ENCODE measurements at regions not wholly inside any gene's neighbourhood (a gene's known extent, or its start where the extent isn't known, plus 50 kb on each side); places are given as distances from the start of the nearest gene placed in this dataset.
A peak's percentile ranks its signal among the peaks of the same experiment; 100 is the strongest.

DNA sequence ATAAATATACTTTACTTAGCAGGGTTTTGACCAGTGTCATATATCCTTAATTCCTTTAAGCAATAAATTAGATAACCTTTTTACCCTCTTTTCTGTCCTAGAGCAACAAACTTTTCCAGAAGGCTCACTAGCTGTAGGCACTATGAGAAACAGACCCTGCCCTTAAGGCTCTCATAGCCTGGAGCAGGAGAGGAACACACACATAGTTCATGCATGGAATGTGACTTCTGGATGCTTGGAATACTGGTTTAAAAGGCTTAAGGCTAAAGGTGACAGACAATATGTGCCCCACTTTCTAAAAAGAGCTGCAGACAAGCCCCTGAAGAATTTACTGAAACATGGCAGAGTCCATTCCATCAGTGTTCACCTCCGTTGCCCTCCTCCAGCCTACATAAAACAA is 237.2 kb downstream of the TTC8 start:
- ChIA-PET CTCF (ENCODE audit: partially characterized antibody) (no interaction called here), POLR2A (ENCODE audit: partially characterized antibody) (no interaction called here)
- Histone ChIP-seq H3K9me3 (ENCODE audit: control insufficient read depth in 1 of 2, low read length in 2 of 2) (no peaks in the 10 kb centered on the region), H3K4me1 (ENCODE audit: insufficient read depth, low read length) (peaks cover 6% of the 10 kb centered on the region), H3K36me3 (ENCODE audit: insufficient read depth, low read length) (no peaks in the 10 kb centered on the region), H3K27ac (ENCODE audit: low read depth, low read length) (no peak overlapping the region), H3K27me3 (ENCODE audit: insufficient read depth, low read length) (peaks cover 4% of the 10 kb centered on the region), H3K4me3 (ENCODE audit: low read length in 2 of 2) (no peak overlapping the region)
- DNase-seq, result no peak
- no peaks in the 10 kb centered on the region for H3K36me3 Mint-ChIP-seq
- no peak overlapping the region for H3K27ac Mint-ChIP-seq
- H3K27me3 Mint-ChIP-seq, result peaks cover 2 to 7% of the 10 kb centered on the region in 2 donors
- H3K9me3 Mint-ChIP-seq, result peaks cover 0 to 1% (median 0%) of the 10 kb centered on the region in 8 donors
- intact Hi-C loops (cut with micrococcal nuclease), result no loop called here
- peaks cover 4 to 10% (median 5%) of the 10 kb centered on the region in 4 donors for H3K4me1 Mint-ChIP-seq
- no peak overlapping the region for H3K4me3 Mint-ChIP-seq

DNA sequence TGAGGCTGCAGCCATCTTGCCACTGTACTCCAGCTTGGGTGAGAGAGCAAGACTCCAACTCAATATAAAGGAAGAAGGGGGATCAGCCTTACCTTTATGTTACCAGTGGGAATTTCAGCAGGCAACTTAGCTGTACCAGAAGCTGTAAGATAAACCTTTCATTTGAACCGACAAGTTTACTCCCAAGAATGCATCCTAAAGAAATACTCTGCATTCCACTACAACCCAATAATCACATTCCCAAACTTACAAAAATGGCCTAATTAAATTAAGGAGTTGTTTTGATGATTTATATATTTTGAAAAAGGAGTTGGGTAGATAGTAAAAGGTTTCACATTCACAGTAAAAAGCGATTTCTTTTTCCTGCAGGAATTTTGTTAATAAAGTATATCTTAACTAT is 241.4 kb downstream of the TTC8 start:
- Mint-ChIP-seq H3K4me1 (peaks cover 14 to 25% (median 16%) of the 10 kb centered on the region in 4 donors), H3K9me3 (peaks cover 0 to 1% (median 0%) of the 10 kb centered on the region in 8 donors), H3K4me3 (no peak overlapping the region), H3K36me3 (no peaks in the 10 kb centered on the region), H3K27ac (no peak overlapping the region), H3K27me3 (peaks cover 3 to 12% of the 10 kb centered on the region in 2 donors)
- POLR2A ChIA-PET (ENCODE audit: partially characterized antibody), result no interaction called here
- CTCF ChIA-PET (ENCODE audit: partially characterized antibody), result interaction anchor here (1.1 kb wide), 1 partner anchor 27 kb away, joined by 3 read pairs; no protein-coding TSS in a partner anchor
- intact Hi-C loops (cut with micrococcal nuclease), result no loop called here
- Histone ChIP-seq H3K27ac (ENCODE audit: low read depth, low read length) (no peak overlapping the region), H3K36me3 (ENCODE audit: insufficient read depth, low read length) (no peaks in the 10 kb centered on the region), H3K4me3 (ENCODE audit: low read length in 2 of 2) (no peak overlapping the region), H3K27me3 (ENCODE audit: insufficient read depth, low read length) (peaks cover 4% of the 10 kb centered on the region), H3K4me1 (ENCODE audit: insufficient read depth, low read length) (peaks cover 19% of the 10 kb centered on the region), H3K9me3 (ENCODE audit: control insufficient read depth in 1 of 2, low read length in 2 of 2) (no peaks in the 10 kb centered on the region)
- DNase-seq, result no peak

DNA sequence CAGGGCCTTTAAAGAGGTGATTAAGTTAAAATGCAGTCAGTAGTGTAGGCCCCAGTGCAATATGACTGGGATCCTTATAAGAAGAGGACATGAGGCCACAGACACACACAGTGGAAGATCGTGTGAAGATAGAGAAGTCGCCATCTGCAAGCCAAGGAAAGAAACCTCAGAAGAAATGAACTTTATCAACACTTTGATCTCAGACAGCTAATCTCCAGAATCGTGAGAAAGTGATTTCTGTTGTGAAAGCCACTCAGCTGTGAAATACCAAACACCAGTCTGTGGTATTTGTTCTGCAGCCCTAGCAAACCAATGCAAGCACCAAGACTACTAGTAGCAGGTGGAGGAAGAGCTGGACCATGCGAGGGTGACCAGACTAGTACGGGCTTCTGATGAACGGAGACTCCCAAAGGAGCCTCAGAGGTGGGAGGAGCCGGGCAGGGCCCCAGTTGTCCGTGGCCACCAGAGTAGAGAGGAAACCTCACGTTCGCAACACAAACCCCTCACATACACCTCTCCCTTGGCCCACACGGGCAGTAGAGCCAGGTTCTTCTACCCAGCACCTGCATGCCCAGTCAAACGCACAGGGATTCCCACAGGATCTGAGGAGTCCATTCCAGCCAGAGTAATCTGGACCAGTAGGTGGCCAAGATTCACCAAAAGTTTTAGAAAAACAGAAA is 243.0 kb downstream of the TTC8 start:
- H3K36me3 Mint-ChIP-seq, result no peaks in the 10 kb centered on the region
- H3K4me3 Mint-ChIP-seq, result peak overlapping the region; percentile 26 to 72 (median 62)
- H3K27me3 Mint-ChIP-seq, result peaks cover 10 to 12% of the 10 kb centered on the region in 2 donors
- Histone ChIP-seq H3K27me3 (ENCODE audit: insufficient read depth, low read length) (peaks cover 7% of the 10 kb centered on the region), H3K9me3 (ENCODE audit: control insufficient read depth in 1 of 2, low read length in 2 of 2) (no peaks in the 10 kb centered on the region), H3K4me3 (ENCODE audit: low read length in 2 of 2) (no peak overlapping the region), H3K36me3 (ENCODE audit: insufficient read depth, low read length) (no peaks in the 10 kb centered on the region), H3K4me1 (ENCODE audit: insufficient read depth, low read length) (peaks cover 19% of the 10 kb centered on the region), H3K27ac (ENCODE audit: low read depth, low read length) (no peak overlapping the region)
- peak; percentile 48 to 65 (median 53) for DNase-seq
- POLR2A ChIA-PET (ENCODE audit: partially characterized antibody), result no interaction called here
- intact Hi-C loops (cut with micrococcal nuclease), result no loop called here
- peaks cover 0 to 1% (median 0%) of the 10 kb centered on the region in 8 donors for H3K9me3 Mint-ChIP-seq
- H3K4me1 Mint-ChIP-seq, result peaks cover 14 to 25% (median 16%) of the 10 kb centered on the region in 4 donors
- CTCF ChIA-PET (ENCODE audit: partially characterized antibody), result interaction anchor here (0.9 kb wide), 1 partner anchor 229 kb away, joined by 3 read pairs; no protein-coding TSS in a partner anchor
- H3K27ac Mint-ChIP-seq, result peak overlapping the region in 6 of 7 donors; percentile 24 to 88 (median 75)

DNA sequence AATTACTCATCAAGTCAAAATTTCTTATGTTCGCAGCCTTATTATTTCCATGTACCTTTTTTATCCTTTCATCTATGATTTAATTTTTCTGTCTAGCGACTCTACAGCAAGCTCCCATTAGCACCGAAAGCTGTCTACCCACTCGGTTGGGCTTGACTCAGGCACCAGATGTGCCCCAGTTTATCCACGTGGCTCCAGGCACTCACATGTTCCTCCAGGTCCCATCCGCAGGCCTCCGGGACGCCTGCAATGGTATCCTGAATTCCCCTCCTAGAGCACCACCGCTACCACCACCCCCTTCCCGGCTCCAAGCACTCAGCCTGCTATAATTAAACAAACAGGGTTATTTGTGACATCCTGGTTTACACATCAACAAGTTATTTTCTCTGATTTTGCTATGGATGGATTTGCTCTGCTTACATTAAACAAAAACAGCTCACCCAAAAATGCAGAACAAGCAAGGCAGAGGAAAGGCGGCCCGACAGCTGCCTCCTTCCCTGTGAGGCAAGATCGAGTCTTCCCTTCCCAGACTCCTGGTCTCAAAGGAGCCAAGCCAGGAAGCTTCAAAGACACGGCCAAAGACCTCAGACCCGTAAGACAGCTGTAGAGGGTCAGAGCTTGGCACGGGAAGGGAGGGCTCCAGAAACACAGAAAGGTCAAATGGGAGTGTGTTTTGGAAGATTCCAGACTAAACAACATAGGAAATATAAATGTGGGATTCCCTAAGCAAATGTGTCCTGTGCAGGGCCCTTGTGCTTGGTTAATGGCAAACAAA is 253.8 kb downstream of the TTC8 start:
- intact Hi-C loops (cut with micrococcal nuclease), result no loop called here
- Histone ChIP-seq H3K9me3 (ENCODE audit: control insufficient read depth in 1 of 2, low read length in 2 of 2) (no peaks in the 10 kb centered on the region), H3K27ac (ENCODE audit: low read depth, low read length) (no peak overlapping the region), H3K4me3 (ENCODE audit: low read length in 2 of 2) (no peak overlapping the region), H3K36me3 (ENCODE audit: insufficient read depth, low read length) (no peaks in the 10 kb centered on the region), H3K27me3 (ENCODE audit: insufficient read depth, low read length) (no peaks in the 10 kb centered on the region), H3K4me1 (ENCODE audit: insufficient read depth, low read length) (no peaks in the 10 kb centered on the region)
- no peak for DNase-seq
- no peak overlapping the region for H3K27ac Mint-ChIP-seq
- H3K4me3 Mint-ChIP-seq, result no peak overlapping the region
- peaks cover 4 to 6% of the 10 kb centered on the region in 2 donors for H3K27me3 Mint-ChIP-seq
- H3K36me3 Mint-ChIP-seq, result no peaks in the 10 kb centered on the region
- H3K9me3 Mint-ChIP-seq, result peaks cover 0 to 5% (median 0%) of the 10 kb centered on the region in 8 donors
- ChIA-PET CTCF (ENCODE audit: partially characterized antibody) (no interaction called here), POLR2A (ENCODE audit: partially characterized antibody) (no interaction called here)
- H3K4me1 Mint-ChIP-seq, result no peaks in the 10 kb centered on the region

DNA sequence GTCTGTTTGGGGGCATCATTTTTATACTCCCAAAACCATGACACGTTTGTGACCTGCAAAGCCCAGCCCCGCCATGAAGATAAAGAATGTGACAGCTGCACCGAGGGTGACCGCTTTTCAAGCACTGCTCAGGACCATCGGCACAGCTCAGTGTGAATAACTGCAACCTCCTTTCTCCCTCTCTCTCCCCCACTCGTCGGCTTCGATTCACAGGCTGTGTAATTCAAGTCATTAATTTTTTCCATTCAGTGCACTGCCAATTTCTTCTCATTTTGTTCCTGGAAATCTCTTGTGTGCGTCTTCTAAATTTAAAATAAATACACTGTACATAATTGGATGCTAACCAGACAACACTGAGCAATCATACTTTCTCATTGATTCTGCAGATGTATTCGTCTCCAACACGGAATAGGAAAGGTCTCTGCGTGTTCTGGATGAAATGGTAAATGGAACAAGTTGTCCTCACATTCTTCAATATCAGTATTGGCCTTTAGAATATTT is 260.8 kb downstream of the TTC8 start:
- Histone ChIP-seq H3K27ac (ENCODE audit: low read depth, low read length) (no peak overlapping the region), H3K4me1 (ENCODE audit: insufficient read depth, low read length) (no peaks in the 10 kb centered on the region), H3K27me3 (ENCODE audit: insufficient read depth, low read length) (no peaks in the 10 kb centered on the region), H3K36me3 (ENCODE audit: insufficient read depth, low read length) (no peaks in the 10 kb centered on the region), H3K9me3 (ENCODE audit: control insufficient read depth in 1 of 2, low read length in 2 of 2) (no peaks in the 10 kb centered on the region), H3K4me3 (ENCODE audit: low read length in 2 of 2) (no peak overlapping the region)
- Mint-ChIP-seq H3K4me1 (no peaks in the 10 kb centered on the region), H3K9me3 (peaks cover 0 to 5% (median 0%) of the 10 kb centered on the region in 8 donors), H3K4me3 (no peak overlapping the region), H3K27me3 (peaks cover 2 to 5% of the 10 kb centered on the region in 2 donors), H3K27ac (no peak overlapping the region), H3K36me3 (no peaks in the 10 kb centered on the region)
- DNase-seq, result no peak
- intact Hi-C loops (cut with micrococcal nuclease), result no loop called here
- POLR2A ChIA-PET (ENCODE audit: partially characterized antibody), result no interaction called here
- CTCF ChIA-PET (ENCODE audit: partially characterized antibody), result no interaction called here

DNA sequence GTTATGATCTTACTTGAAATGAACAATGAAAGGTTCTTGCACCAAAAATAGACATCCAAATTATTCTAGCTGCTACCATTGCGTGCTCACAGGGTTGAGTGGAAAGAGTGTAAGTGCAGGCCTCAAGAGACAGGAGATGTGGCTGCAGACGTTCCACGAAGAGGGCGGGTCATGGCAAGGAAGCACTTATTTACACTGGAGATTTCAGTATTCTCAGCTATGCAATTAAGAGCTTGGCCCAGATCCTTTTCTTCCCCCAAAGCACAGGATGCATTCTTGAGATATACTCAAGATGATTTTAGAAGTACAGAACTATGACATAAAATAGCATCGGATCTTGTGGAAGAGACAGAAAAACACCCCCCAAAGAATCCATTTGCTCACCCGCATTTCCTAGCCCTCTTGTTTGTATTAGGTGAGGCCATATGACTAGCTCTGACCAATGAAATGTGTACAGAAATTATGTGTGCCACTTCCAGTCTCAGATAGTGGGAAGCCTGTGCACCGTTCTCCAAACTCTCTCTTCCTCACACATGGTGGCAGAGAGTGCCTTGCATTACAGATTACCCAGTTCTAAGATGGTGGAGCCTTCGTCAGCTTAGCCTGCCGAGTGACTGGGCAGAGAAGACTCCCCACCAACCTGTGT is 261.4 kb downstream of the TTC8 start:
- Histone ChIP-seq H3K9me3 (ENCODE audit: control insufficient read depth in 1 of 2, low read length in 2 of 2) (no peaks in the 10 kb centered on the region), H3K27me3 (ENCODE audit: insufficient read depth, low read length) (no peaks in the 10 kb centered on the region), H3K4me1 (ENCODE audit: insufficient read depth, low read length) (no peaks in the 10 kb centered on the region), H3K4me3 (ENCODE audit: low read length in 2 of 2) (no peak overlapping the region), H3K36me3 (ENCODE audit: insufficient read depth, low read length) (no peaks in the 10 kb centered on the region), H3K27ac (ENCODE audit: low read depth, low read length) (no peak overlapping the region)
- ChIA-PET POLR2A (ENCODE audit: partially characterized antibody) (no interaction called here), CTCF (ENCODE audit: partially characterized antibody) (no interaction called here)
- intact Hi-C loops (cut with micrococcal nuclease), result no loop called here
- H3K27me3 Mint-ChIP-seq, result peaks cover 2 to 5% of the 10 kb centered on the region in 2 donors
- no peaks in the 10 kb centered on the region for H3K4me1 Mint-ChIP-seq
- H3K4me3 Mint-ChIP-seq, result no peak overlapping the region
- no peak overlapping the region for H3K27ac Mint-ChIP-seq
- no peaks in the 10 kb centered on the region for H3K36me3 Mint-ChIP-seq
- peaks cover 0 to 5% (median 0%) of the 10 kb centered on the region in 8 donors for H3K9me3 Mint-ChIP-seq
- no peak for DNase-seq

DNA sequence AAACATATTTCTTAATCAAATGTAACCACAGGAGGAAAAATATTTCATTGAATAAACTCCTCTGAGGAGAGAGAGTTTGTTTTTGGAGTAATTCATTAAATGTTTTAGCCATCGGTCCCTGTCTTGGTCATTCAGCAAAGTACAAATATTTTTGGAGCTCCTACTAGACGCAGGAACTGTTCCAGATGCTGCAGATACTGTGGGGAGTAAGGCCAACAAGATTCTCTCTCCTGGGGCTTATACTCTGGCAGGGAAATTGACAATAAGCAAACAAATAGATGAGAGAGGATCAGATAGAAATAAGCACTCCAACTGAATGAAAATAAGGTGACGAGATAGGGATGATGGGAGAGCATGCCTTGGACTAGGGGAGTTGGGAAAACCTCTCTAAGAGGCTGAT is 264.1 kb downstream of the TTC8 start:
- intact Hi-C loops (cut with micrococcal nuclease), result no loop called here
- no peaks in the 10 kb centered on the region for H3K36me3 ChIP-seq (ENCODE audit: insufficient read depth, low read length)

More for the DNA sequence above, 264.1 kb downstream of the TTC8 start:
- Histone ChIP-seq H3K27ac (ENCODE audit: low read depth, low read length) (no peak overlapping the region), H3K9me3 (ENCODE audit: control insufficient read depth in 1 of 2, low read length in 2 of 2) (no peaks in the 10 kb centered on the region), H3K4me3 (ENCODE audit: low read length in 2 of 2) (no peak overlapping the region), H3K4me1 (ENCODE audit: insufficient read depth, low read length) (no peaks in the 10 kb centered on the region), H3K27me3 (ENCODE audit: insufficient read depth, low read length) (no peaks in the 10 kb centered on the region)
- no peaks in the 10 kb centered on the region for H3K36me3 Mint-ChIP-seq
- no peak for DNase-seq
- CTCF ChIA-PET (ENCODE audit: partially characterized antibody), result no interaction called here
- peaks cover 0 to 4% (median 0%) of the 10 kb centered on the region in 8 donors for H3K9me3 Mint-ChIP-seq
- peaks cover 0 to 5% of the 10 kb centered on the region in 2 donors for H3K27me3 Mint-ChIP-seq
- no peak overlapping the region for H3K4me3 Mint-ChIP-seq
- POLR2A ChIA-PET (ENCODE audit: partially characterized antibody), result no interaction called here
- H3K4me1 Mint-ChIP-seq, result no peaks in the 10 kb centered on the region
- no peak overlapping the region for H3K27ac Mint-ChIP-seq
